Stimulated activated CD4-positive, alpha-beta T cell treated with anti-CD3 and anti-CD28 coated beads, Interleukin-4, amount 100 ng/mL, for 4 hours (primary cell): ENCODE measurements at regions not wholly inside any gene's neighbourhood (a gene's known extent, or its start where the extent isn't known, plus 50 kb on each side); places are given as distances from the start of the nearest gene placed in this dataset.

ENCODE experiments used
- DNase-seq, 2 experiments: peaks; one replicate each; pipeline ENCODE4 v3.0.0-alpha.2; 2020

GRCh38 chr11:13062115-13062514 is 53.0 kb downstream of the RASSF10 start:
- DNase-seq = no peak

- DNase-seq = no peak
Observed at GRCh38 chr11:13064593-13064992, 55.5 kb downstream of the RASSF10 start.

- no peak for DNase-seq
Observed at GRCh38 chr11:13065200-13065787, 56.2 kb downstream of the RASSF10 start.

- no peak for DNase-seq
Observed at GRCh38 chr11:13068211-13068610, 59.1 kb downstream of the RASSF10 start.

GRCh38 chr11:13073119-13073981 is 64.2 kb downstream of the RASSF10 start:
- no peak for DNase-seq

GRCh38 chr11:13074714-13075464 is 65.8 kb downstream of the RASSF10 start:
- DNase-seq = no peak

GRCh38 chr11:13076961-13077360 is 67.8 kb downstream of the RASSF10 start:
- DNase-seq = no peak

GRCh38 chr11:13080861-13081260 is 71.7 kb downstream of the RASSF10 start:
- DNase-seq = no peak

GRCh38 chr11:13082588-13082987 is 73.5 kb downstream of the RASSF10 start:
- no peak for DNase-seq

- no peak for DNase-seq
Observed at GRCh38 chr11:13090228-13090708, 81.2 kb downstream of the RASSF10 start.

GRCh38 chr11:13091373-13091772 is 82.3 kb downstream of the RASSF10 start:
- no peak for DNase-seq

GRCh38 chr11:13091804-13092203 is 82.7 kb downstream of the RASSF10 start:
- DNase-seq = no peak

GRCh38 chr11:13094930-13095687 is 86.0 kb downstream of the RASSF10 start:
- DNase-seq = no peak

- DNase-seq = no peak
Observed at GRCh38 chr11:13098063-13098462, 88.9 kb downstream of the RASSF10 start.

- no peak for DNase-seq
Observed at GRCh38 chr11:13098616-13099289, 89.6 kb downstream of the RASSF10 start.

- no peak for DNase-seq
Observed at GRCh38 chr11:13101644-13102512, 92.8 kb downstream of the RASSF10 start.

- no peak for DNase-seq
Observed at GRCh38 chr11:13102513-13102840, 93.4 kb downstream of the RASSF10 start.

- no peak for DNase-seq
Observed at GRCh38 chr11:13102865-13103539, 93.9 kb downstream of the RASSF10 start.

- DNase-seq = no peak
Observed at GRCh38 chr11:13103962-13104554, 94.9 kb downstream of the RASSF10 start.

- DNase-seq = no peak
Observed at GRCh38 chr11:13104619-13105236, 95.6 kb downstream of the RASSF10 start.
